Stomach smooth muscle (tissue), 2 donors: ENCODE measurements at regions not wholly inside any gene's neighbourhood (a gene's known extent, or its start where the extent isn't known, plus 50 kb on each side); places are given as distances from the start of the nearest gene placed in this dataset.

Source experiments
- H3K27ac ChIP-seq: one replicate; pipeline ENCODE4 v1.7.0; 2013; ENCODE audit warnings: mild to moderate bottlenecking, low read length, inconsistent platforms
- H3K27me3 ChIP-seq, 2 donors: one replicate each; pipeline ENCODE4 v1.7.0; 2013; ENCODE audit warnings: low read length in 2 of 2; ENCODE audit not compliant: insufficient read depth in 2 of 2, control insufficient read depth in 1 of 2
- H3K36me3 ChIP-seq, 2 donors: one replicate each; pipeline ENCODE4 v1.7.0; 2013; ENCODE audit warnings: low read length in 2 of 2; ENCODE audit not compliant: control insufficient read depth in 2 of 2, insufficient read depth in 2 of 2
- H3K4me1 ChIP-seq: one replicate; pipeline ENCODE4 v1.7.0; 2013; ENCODE audit warnings: low read length; ENCODE audit not compliant: control insufficient read depth, insufficient read depth
- H3K4me3 ChIP-seq, 2 donors: one replicate each; pipeline ENCODE4 v1.7.0; 2013; ENCODE audit warnings: low read length in 2 of 2
- H3K9ac ChIP-seq, 2 donors: one replicate each; pipeline ENCODE4 v1.7.0; 2013; ENCODE audit warnings: low read length in 2 of 2, mild to moderate bottlenecking in 1 of 2
- H3K9me3 ChIP-seq, 2 donors: one replicate each; pipeline ENCODE4 v1.7.0; 2013; ENCODE audit warnings: low read length in 2 of 2; ENCODE audit not compliant: control insufficient read depth in 2 of 2
- donor health status: healthy.
- donor health status: Pancreatic carcinoma.

DNA sequence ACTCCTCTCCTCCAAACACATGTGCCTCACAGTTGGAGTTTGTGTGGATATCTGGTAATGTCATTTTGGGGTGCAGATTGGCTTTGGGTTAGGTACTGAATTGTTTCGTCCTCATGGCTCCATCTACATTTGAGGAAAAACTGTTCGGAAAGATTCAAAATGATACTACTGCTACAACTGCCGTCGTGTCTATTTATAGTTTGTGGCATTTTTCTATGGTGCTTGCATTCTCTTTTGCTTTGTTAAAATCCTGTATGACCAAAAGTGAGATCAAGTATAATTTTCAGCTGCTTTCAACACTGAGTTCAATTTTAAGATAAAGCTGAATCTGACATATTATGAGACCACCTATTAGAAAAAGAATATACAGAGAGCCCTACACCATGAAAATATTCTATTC lies 176.3 kb upstream of the DSEL start:
- no peaks in the 10 kb centered on the region for H3K4me1 ChIP-seq
- no peaks in the 10 kb centered on the region for H3K9me3 ChIP-seq
- H3K27me3 ChIP-seq: no peaks in the 10 kb centered on the region
- no peak overlapping the region for H3K4me3 ChIP-seq
- no peak overlapping the region for H3K9ac ChIP-seq
- H3K36me3 ChIP-seq: no peaks in the 10 kb centered on the region
- H3K27ac ChIP-seq: no peak overlapping the region

DNA sequence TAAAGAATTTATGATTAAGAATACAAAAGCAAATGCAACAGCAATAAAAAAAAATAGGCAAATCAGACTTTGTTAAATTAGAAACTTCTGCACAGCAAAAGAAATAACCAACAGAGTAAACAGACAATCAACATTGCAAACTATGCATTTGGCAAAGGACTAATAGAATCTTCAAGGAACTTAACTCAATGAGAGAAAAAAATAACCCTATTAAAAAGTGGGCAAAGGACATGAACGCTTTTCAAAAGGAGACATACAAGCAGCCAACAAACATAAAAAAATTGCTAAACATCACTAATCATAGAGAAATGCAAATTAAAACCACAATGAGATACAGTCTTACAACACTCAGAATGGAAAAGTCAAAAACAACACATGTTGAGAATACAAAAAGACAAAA lies 166.0 kb upstream of the DSEL start:
- H3K27ac ChIP-seq: no peak overlapping the region
- no peak overlapping the region for H3K4me3 ChIP-seq
- no peaks in the 10 kb centered on the region for H3K27me3 ChIP-seq
- no peaks in the 10 kb centered on the region for H3K9me3 ChIP-seq
- H3K9ac ChIP-seq: no peak overlapping the region
- no peaks in the 10 kb centered on the region for H3K4me1 ChIP-seq
- no peaks in the 10 kb centered on the region for H3K36me3 ChIP-seq

DNA sequence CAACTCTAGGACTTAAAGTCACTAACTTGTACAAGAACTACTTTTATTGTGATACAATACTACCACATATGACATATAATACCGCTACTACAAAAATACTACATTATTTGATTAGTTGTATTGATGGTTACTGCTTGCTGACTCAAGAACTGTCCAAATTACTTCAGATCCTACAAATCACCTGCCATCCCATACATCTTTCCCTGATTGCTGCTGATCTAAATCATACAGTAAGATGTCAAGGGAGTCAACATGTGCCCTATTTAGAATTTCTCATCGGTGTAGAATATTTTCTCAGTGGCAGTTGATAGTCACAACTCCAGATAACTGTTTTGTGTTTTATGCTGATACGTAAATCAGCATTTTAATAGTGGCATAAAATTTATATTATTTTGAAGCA lies 161.0 kb upstream of the DSEL start:
- no peaks in the 10 kb centered on the region for H3K9me3 ChIP-seq
- no peaks in the 10 kb centered on the region for H3K36me3 ChIP-seq
- H3K9ac ChIP-seq: no peak overlapping the region
- no peak overlapping the region for H3K4me3 ChIP-seq
- no peaks in the 10 kb centered on the region for H3K4me1 ChIP-seq
- no peak overlapping the region for H3K27ac ChIP-seq
- no peaks in the 10 kb centered on the region for H3K27me3 ChIP-seq

DNA sequence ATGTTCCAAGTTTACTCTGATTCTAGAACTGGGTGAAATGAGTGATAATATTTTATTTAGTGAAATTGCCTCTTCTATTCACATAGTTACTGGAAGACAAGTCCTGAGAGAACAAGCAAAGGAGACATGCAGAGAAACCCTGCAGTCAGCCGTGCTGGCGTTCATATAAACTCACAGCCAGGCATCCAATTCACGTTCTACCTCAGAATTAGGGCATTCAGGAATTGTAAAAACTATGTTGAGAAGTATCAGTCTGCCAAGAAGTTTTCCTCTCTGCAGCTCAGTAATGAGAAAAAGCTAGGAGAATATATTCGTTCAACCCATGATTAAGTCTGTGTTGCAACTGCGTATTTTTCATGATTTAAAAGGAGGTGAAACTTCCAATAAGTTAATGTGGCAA lies 156.2 kb upstream of the DSEL start:
- H3K9me3 ChIP-seq: no peaks in the 10 kb centered on the region
- H3K9ac ChIP-seq: no peak overlapping the region
- no peaks in the 10 kb centered on the region for H3K4me1 ChIP-seq
- H3K27me3 ChIP-seq: no peaks in the 10 kb centered on the region
- no peaks in the 10 kb centered on the region for H3K36me3 ChIP-seq
- H3K4me3 ChIP-seq: no peak overlapping the region
- H3K27ac ChIP-seq: no peak overlapping the region

DNA sequence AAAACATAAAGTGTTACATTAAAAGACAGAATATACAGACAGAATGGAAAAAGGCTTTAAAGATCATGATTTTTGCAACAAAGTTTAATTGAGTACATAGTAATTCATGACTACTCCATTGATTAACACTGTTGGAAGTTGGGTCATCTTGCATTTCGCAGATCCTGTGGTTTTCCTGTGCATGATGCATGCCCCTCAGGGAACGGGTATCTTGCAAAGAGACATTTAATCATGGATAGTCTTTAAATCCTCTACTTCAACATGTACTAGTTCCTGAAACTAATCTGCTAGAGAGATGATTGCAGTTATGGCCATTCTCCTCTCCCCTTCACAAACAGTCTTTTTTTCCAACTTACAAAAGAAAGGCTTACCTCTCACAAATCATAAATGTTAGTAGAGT lies 155.6 kb upstream of the DSEL start:
- Histone ChIP-seq H3K36me3 (no peaks in the 10 kb centered on the region), H3K9ac (no peak overlapping the region), H3K4me3 (no peak overlapping the region), H3K27ac (no peak overlapping the region), H3K27me3 (no peaks in the 10 kb centered on the region), H3K4me1 (no peaks in the 10 kb centered on the region), H3K9me3 (no peaks in the 10 kb centered on the region)

DNA sequence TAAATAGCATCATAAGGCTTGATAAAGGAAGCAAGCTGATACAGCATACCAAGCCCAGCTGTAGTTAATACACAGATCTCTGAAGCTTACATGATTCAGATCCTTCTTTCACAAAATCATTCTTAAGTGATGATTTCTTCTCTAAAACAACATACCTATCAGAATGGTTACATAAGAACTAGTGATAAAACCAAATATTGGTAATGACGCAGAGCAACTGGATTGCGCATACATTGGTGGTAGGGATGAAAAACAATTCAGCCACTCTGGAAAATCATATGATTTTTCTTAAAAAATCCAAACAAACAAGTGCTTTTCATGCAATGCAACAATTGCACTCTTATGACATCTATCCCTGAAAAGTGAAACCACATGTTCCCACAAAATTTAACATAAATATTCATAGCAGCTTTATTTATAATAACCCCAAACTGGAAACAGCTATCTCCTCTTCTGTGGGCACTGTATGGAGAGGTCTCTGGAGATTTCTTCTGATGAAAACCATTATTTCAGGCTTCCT lies 153.6 kb upstream of the DSEL start:
- H3K4me3 ChIP-seq: no peak overlapping the region
- H3K27me3 ChIP-seq: no peaks in the 10 kb centered on the region
- H3K27ac ChIP-seq: no peak overlapping the region
- no peaks in the 10 kb centered on the region for H3K36me3 ChIP-seq
- H3K9ac ChIP-seq: no peak overlapping the region
- no peaks in the 10 kb centered on the region for H3K9me3 ChIP-seq
- H3K4me1 ChIP-seq: no peaks in the 10 kb centered on the region

DNA sequence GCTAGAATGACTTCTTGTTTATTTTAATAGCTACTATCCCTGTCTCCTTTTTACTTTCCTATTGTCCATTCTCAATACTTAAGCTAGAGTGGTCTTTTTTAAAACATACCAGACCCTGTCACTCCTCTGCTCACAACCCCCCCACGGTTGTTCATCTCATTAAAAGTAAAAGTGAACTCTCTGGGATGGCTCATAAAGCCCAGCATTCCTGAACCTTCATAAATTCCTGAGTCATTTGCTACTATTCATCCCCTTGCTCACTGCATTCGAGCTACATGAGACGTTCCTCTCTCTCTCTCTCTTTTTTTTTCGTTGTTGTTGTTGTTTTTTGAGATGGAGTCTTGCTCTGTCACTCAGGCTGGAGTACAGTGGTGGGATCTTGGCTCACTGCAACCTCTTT lies 148.7 kb upstream of the DSEL start:
- Histone ChIP-seq H3K9me3 (no peaks in the 10 kb centered on the region), H3K27ac (no peak overlapping the region), H3K36me3 (no peaks in the 10 kb centered on the region), H3K27me3 (no peaks in the 10 kb centered on the region), H3K9ac (no peak overlapping the region), H3K4me1 (no peaks in the 10 kb centered on the region), H3K4me3 (no peak overlapping the region)

DNA sequence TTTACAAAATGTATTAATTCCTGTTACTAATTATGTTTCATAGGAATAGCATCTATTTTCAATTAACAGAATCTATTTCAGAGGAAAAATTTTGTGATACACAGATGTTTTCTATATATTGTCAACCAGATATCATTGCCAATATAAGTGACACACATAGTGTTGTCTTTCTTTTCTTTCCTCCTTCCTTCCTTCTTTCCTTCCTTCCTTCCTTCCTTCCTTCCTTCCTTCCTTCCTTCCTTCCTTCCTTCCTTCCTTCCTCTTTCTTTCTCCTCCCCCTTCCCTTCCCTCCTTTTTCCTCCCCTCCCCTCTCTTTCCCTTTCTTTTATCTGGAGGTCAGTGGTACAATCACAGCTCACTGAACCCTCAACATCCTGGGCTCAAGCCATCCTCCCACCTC lies 146.5 kb upstream of the DSEL start:
- Histone ChIP-seq H3K4me1 (no peaks in the 10 kb centered on the region), H3K36me3 (no peaks in the 10 kb centered on the region), H3K27me3 (no peaks in the 10 kb centered on the region), H3K27ac (no peak overlapping the region), H3K9ac (no peak overlapping the region), H3K9me3 (no peaks in the 10 kb centered on the region), H3K4me3 (no peak overlapping the region)

DNA sequence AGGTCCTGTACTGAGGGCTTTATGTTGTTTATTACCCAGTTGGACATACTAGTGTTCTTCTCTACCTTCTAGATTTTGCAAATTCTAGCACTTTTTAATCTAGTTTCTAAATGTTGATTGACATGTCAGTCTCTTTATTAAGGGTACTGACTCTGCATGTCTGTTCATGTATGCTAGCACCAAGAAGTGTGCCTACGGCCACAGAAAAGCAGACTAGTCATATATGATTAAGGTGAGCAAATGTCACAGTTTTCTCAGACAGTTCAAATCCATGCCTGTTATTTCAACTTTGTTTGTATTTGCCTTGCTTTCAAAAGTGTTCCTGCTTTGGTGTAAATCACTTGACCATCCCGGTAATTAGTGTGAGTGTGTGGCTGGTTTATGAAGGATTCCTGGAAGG lies 145.0 kb upstream of the DSEL start:
- H3K4me1 ChIP-seq: no peaks in the 10 kb centered on the region
- H3K36me3 ChIP-seq: no peaks in the 10 kb centered on the region
- H3K27me3 ChIP-seq: no peaks in the 10 kb centered on the region

DNA sequence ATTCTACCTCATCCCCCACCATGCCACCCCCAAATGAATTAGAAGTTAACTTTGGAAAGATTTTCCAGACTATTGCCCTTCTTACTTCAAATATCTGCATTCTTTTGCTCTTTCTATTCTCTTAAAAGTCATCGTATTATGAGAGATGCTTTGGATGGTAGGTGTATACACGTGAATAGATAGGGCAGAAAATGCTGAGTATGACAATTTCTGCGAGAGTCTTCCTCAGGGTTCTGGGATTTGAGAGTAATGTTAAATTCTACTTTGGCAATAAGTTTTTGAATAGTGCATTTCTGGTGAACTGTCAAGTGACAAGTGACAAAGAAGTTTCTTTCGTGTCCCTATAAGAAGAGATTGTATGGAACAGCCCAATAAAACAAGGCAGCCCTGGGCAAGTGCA lies 137.6 kb upstream of the DSEL start:
- H3K4me1 ChIP-seq: no peaks in the 10 kb centered on the region

More for the DNA sequence above, 145.0 kb upstream of the DSEL start:
- Histone ChIP-seq H3K9me3 (no peaks in the 10 kb centered on the region), H3K4me3 (no peak overlapping the region), H3K9ac (no peak overlapping the region), H3K27ac (no peak overlapping the region)

DNA sequence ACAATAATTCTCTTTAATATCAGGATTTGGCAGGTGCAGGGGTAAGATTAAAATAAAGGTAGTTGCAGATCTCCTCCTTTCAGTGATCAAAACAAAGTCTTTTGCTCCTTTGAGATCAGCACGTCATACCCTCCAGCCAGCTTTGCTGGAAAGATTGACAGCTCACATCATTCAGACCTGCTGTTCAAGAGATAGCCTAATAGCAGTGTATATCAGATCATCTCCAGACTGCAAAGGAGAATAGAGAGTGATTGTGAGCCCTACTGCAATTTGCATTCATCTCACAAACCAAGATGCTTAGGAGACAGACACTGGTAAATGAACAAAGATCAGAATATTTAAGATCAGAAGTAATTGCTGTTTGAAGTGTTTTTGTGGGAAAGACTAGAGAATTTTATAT lies 135.8 kb upstream of the DSEL start:
- Histone ChIP-seq H3K36me3 (no peaks in the 10 kb centered on the region), H3K4me1 (no peaks in the 10 kb centered on the region), H3K27ac (no peak overlapping the region), H3K4me3 (no peak overlapping the region), H3K9ac (no peak overlapping the region), H3K27me3 (no peaks in the 10 kb centered on the region), H3K9me3 (no peaks in the 10 kb centered on the region)

More for the DNA sequence above, 137.6 kb upstream of the DSEL start:
- Histone ChIP-seq H3K27ac (no peak overlapping the region), H3K36me3 (no peaks in the 10 kb centered on the region), H3K9ac (no peak overlapping the region), H3K27me3 (no peaks in the 10 kb centered on the region), H3K9me3 (no peaks in the 10 kb centered on the region), H3K4me3 (no peak overlapping the region)
